ENCODE measurements at regions not wholly inside any gene's neighbourhood (a gene's known extent, or its start where the extent isn't known, plus 50 kb on each side); places are given as distances from the start of the nearest gene placed in this dataset.
"Not testable (repeated sequence)": the region's sequence is repeated elsewhere in the genome, so short reads cannot be mapped to it uniquely, and the experiment has no call there.

DNA sequence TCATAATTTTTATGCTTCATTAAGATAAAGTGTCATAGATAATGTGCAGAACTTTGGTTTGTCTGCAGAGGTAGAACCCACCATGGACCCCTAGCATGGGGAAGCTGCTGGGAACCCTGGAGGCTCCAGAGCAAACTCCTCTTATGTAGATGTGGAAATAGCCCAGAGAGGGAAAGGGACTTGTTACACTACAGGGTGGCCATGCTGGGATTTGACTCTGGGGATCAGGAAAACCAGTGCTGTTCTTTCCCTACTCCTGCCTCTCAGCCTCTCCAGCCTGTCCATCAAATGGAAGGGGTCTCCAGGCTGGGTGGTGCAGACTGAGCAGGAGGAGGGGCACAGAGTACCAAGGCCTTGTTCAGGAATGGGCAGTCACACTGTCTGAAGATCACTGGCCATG, 54.2 kb downstream of the MSX1 start:
- no peak for DNase-seq

DNA sequence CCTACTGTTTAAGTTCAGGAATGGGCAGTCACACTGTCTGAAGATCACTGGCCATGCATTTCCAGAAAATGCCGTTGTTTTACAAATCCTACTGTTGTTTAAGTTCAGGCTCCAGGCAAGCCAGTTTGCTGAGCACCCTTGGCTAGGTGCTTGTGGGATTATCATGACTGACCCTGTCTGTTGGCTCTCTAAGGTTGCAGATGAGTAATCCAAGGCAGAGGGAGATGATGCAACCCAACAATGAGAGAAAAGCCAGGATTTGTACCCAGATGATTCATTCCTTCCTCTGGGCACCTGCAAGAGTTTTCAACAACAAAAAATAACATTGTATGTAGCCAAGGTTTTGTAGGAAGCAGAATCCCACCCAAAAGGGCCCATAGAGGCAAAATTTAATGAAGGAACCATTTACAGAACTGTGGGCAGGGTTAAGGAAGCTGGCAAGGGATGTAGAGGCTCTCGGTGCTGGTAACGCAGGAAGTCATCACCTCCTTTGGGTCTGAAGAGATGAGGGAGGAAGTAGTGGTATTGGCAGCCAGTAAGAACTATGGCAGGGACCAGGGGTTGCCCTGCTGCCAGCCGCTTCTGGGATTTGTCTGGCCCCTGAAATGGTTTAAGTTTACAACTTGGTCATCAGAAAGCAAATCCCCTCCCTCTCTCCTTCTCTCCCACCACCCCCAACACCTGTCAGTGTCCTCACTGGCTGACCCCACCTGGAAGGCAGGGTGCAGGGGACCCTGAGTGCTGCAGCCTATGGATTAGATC, 54.8 kb downstream of the MSX1 start:
- DNase-seq: no peak

DNA sequence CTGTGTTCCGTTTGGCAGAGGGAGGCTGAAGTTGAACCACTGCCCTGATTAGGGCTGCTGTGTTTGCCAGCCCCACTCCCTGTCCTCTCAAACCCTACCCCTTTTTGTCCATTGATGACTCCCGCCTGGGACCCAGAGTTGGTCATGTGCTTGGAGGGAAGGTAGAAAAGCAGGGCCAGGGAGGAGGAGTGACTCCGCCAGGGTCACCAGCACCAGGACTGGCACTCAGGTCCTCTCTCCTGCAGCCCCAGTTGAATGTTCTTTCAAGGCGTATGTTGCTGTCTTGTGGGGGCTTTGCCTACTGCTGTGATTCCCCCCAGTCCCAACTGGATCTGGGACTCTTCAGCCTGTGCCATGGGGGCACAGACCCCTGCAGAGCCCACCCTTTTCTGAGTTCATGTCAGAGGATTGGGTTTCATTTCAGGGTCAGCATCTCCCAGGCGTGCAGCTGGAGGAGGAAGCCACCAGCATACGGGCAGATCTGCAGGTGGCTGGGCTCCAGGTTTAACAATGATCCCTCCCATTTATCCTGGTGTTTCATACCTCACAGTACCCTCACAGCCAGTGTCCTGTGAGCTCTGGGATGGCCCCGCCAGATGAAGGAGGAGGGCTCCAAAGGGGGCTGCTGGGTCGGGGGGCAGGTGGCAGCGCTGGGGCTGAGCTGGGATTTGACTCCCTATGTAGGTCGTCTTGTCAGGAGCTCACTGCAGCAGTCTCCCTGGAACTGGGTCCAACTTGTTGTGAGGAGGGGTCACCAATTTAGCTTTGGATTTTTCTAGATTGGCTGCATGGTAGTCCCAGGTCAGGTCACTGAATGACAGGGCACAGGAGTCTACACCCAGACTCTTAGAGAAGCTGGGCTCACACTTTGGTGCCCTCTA, 55.7 kb downstream of the MSX1 start:
- DNase-seq: no peak

DNA sequence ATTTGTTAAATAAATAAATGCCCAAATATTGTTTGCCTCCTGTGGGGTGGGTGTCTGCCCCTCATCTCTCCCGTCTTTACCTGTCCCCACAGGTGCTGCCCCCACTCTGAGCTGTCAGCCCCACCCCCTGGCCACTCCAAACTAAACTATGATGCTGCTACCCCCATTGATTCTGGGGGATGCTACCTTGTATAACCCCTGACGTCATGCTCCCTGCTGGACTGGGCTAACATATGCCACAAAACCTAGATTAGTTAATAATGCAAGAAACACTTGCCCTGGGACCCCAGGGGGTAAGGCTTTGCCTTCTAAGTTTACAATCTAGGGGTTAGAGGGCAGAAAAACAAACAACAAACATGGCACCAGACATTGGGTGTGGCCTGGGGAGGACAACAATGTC, 58.6 kb downstream of the MSX1 start:
- DNase-seq: no peak

DNA sequence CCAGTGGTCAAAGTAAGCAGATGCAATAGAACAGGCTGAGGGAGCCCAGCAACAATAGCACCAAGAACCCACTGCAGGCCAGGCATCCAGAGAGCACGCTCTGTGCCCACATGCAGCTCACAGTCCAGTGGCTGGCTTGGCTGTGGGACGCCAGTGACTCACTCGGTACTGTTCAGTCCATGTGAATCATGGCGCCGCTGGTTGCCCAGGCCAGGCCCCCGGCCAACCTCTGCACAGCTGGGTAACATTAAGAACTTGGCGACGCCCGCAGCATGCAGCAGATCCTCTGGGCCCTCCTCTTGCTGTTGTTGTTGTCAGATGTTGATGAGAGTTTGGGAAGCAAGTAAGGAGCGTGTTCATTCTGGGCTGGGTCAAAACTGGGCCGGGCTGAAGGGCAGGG, 60.5 kb downstream of the MSX1 start:
- DNase-seq: no peak

DNA sequence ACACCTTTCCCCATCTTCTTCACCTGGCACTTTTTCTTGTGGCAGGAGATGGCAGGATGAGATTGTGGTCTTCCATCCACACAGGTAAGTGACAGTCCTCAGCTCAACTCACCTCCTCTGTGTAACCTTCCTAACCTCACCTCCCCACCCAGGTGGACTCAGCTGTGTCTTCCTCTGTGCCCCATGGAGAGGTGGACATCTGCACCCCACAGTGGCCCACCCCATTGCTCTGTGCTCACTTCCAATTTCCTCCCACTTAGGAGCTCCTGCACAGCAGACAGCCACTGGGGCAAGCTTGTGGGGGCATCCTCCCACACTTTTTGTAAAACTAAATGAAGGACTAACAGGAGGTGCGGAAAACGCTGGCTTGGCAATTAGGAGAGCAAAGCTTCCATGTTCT, 61.6 kb downstream of the MSX1 start:
- DNase-seq: no peak

DNA sequence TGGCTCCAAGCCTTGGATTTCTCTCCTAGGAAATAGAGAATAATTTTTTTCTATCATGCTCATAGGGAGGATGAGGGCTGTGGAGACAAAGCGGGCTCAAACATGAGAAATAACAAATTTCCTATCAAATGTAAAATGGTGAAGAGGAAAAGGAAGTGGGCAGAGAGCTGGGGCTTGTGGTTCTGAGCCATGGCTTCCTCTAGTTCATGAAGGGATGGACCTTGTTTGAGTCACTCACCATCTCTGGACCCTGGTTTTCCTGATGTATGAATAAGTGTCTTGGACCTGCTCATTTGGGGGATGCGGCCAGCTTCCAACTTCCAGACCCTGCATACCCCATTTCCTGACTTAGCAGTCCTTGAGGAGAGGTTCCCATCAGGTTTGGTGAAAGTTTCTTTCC, 63.0 kb downstream of the MSX1 start:
- no peak for DNase-seq

DNA sequence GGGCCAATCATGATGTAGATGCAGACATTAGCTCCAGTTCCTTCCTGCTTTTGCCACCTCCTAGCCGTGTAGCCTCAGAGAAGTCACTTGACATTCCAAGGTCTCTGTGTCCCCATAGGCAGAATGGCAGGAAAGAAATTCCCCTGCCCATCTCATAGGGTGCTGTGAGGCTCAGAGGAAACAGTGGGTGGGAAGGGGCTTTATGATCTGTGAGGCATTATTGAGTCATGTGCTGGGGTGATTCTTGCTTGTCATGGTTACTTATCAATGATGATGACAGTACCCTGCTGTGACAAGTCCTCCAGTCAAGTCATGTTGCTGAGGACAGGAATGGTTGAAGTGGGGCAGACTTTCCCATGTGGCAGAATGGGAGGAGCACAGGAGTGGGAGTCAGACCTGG, 63.7 kb downstream of the MSX1 start:
- DNase-seq: peak; percentile 22 to 63 (median 37)

DNA sequence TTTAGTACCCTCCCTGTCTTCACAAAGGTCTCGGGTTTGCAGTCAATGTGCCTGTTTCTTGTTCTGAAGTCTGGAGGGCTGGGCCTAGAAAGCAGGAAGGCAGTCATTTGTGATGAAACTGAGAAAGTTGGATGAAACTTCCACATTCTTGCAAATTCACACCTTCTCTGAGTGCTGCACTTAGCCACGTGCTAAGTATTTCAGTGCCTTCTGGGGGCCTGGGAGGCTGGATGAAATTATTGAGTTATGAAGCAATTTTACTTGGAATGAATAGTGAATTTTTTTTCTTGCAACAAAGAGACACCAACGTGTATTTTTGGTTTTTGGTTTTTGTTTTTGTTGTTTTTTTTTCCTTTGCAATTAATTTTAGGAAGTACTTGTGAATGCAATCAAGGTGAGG, 71.2 kb downstream of the MSX1 start:
- DNase-seq: no peak

DNA sequence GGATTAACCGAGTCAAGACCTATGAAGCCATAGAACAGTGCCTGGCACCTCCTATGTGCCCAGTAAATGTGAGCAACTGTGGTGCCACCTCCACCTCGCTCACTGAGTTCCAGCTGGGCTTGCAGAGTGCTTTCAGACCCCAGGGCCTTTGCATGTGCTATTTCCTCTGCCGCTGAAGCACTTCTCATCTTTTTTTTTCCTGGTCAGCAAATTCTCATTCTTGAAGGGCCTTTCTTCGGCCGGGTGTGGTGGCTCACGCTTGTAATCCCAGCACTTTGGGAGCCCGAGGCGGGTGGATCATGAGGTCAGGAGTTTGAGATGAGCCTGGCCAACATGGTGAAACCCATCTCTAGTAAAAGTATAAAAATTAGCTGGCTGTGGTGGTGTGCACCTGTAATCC, 76.5 kb downstream of the MSX1 start:
- DNase-seq: no peak

DNA sequence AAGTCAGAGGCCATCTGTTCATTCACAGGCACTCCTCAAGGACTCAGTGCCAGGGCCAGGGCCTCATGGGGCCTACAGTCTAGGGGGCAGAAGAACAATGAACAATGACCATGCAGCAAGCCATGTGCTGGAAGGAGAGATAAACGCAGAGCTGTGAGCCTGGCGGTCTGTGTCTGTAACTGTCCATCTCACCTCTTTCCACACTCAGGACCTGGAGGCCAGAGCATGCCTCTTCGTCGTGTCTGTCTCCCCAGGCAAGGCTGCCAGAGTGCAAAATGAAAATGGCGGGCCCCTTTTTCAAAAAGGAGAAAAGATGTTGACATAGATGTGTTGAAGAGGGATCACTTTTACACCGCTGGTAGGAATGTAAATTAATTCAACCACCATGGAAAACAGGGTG, 78.5 kb downstream of the MSX1 start:
- DNase-seq: no peak

DNA sequence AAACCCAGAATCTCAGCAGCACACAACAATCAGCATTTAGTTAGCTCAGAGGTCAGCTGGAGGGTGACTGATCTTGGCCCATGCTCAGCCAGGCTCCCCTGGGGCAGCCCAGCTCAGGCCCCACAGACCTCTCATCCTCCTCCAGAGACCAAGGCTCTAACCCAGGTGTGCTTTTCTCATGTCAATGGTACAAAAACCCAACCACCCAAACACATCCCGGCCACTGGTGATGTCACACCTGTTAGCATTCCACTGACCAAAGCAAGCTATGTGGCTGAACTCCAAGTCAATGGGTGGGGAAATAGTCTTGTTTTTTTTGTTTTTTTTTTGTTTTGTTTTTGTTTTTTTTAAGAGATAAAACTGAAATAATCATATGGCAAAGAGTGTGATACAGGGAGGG, 77.5 kb downstream of the CYTL1 start:
- DNase-seq: no peak

DNA sequence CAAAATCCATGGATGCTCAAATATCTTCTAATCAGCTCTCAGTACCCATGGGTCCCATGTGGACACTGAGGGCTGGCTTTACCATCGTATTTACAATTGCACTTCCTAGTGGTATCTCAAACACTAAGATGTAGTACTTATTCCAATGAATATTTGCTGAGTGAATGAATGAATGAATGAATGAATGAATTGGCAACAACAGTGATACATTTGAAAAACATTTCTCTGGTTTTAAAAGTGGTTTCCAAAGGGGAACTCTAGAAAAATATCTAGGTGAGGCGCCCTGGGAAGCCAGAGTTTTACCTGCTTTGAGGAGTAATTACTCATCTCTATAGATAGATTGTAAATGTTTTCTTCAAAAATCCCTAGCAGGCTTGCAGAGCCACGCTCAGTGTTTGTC, 76.6 kb downstream of the CYTL1 start:
- DNase-seq: no peak

DNA sequence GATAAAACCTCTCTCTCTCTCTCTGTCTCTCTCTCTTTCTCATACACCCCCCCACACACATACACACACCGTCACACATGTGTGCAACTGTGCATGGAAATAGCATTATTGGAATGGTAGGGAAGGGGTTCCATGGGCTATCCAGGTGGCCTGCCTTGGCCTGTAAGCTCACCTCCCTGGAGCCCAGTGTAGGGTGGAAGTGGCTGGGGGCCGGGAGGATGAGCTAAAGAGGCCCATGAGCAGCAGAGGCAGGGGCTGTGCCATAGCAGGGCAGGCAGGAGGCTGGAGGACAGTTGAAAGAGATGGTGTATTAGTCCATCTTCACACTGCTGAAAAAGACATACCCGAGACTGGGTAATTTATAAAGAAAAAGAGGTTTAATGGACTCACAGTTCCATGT, 74.2 kb downstream of the CYTL1 start:
- DNase-seq: no peak

DNA sequence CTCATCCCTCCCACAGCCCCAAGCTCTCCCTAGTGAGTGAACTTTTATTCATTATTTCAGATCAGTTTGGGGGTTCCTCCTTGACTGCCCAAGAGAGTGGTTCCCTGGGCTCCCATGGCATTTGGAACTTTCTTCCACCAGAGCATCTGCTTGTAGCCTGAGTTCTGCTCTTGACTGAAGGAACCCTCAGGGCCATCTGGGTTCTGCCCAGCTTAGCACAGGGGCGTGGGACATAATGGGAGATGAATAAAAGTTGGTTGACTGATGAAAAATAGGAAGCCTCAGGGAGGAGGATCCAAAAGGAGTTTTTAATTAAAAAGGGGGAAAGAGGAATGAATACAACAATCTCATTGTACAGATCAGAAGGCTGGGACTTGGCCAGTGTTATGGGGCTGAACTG, 73.4 kb downstream of the CYTL1 start:
- no peak for DNase-seq

DNA sequence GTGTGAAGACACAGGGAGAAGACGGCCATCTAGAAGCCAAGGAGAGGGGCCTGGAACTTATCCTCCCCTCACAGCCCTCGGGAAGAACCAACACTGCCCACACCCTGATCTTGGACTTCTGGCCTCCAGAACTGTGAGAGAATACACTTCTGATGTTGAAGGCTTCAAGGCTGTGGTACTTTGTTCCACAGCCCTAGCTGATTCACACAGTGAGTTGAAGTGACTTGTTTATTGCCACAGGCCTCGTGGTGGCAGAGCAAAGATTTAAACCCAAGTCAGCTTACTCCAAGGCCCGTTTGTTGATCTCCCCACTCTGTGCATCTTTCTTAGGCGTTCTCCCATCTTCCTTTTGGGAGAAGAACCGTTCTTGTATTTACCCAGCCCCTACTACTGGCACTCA, 72.8 kb downstream of the CYTL1 start:
- DNase-seq: no peak

DNA sequence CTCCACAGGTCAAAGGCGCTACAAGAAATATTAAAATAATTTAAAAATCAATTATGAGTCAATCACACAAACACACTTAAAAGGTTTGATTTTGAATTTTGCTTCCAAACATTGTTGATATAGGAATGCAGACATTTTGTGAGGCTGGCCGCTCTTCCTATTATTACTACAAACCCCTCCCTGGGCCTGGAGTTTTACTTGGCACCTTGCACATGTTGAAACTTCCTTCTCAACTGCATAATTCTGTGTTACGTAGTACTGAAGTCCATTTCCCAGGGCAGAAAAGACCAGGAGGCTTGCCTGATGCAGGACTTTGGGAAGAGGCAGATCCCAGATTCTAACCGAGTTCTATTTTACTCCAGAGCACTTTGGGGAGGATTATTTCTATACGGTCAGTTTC, 71.5 kb downstream of the CYTL1 start:
- DNase-seq: no peak

DNA sequence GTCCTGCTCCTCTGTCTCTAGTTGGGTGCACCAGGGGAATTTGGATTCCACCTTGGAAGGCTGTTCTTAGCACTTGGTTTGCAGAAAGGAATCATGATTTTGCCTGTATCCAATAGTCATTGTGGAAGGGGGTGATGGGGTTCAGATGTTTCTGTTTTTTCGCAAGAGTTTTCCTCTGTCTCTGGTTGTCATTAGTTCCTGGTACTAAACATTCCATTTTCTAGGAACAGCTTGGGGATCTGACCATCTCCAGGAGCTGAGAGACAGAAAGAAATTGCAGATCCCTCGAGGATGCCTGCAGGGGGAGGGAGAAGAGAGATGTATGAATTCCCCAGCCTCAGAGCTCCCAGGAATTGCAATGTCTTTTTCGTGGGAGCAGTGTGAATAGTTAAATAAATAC, 70.9 kb downstream of the CYTL1 start:
- DNase-seq: no peak

DNA sequence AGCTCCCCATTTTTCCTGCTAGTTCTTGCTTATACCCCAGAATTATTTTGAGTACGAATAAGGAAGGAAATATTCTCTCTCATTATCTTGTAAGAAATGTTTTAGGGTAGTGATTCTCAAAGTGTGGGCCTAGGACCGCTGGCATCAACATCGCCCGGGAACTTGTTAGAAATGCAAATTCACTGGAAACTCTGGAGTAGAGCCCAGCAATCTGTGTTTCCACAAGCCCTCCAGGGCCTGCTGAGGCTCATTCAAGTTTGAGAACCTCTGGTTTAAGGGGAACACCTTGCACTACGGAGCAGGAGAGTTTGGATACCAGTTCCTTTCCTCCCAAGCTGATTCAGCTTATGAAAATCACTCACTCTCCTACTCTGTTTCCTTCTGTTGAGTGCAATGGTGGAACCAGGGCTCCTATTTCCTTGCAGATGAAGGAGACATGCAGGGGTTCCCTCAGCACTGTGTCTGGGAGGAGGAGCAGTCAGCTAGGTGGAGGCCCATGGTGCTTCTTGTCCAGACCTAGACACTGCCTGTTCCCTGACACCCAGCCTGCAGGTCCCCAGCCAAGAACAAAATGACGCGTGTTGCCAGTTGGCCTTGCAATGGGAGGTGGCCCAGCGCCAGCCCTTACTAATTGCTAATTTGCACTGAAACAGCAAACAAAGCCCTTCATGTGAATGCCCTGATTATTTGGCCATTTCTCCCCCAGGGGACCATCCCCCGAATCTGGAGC, 68.5 kb downstream of the CYTL1 start:
- no peak for DNase-seq

DNA sequence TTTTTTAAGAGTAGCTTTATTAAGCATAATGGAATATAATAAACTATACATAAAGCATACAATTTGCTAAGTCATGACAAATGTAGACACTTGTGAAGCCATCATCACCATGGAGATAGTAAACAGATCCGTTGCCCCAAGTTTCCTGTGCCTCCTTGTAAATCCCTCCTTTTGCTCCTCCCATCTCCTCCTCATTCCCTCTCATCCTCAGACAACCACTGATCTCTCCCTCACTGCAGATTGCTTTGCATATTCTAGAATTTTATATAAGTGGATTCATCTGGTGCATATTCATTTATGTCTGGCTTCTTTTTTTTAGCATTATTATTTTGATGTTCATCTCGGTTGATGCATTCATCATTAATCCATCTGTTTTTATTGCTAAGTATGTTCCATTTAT, 67.0 kb downstream of the CYTL1 start:
- no peak for DNase-seq

DNA sequence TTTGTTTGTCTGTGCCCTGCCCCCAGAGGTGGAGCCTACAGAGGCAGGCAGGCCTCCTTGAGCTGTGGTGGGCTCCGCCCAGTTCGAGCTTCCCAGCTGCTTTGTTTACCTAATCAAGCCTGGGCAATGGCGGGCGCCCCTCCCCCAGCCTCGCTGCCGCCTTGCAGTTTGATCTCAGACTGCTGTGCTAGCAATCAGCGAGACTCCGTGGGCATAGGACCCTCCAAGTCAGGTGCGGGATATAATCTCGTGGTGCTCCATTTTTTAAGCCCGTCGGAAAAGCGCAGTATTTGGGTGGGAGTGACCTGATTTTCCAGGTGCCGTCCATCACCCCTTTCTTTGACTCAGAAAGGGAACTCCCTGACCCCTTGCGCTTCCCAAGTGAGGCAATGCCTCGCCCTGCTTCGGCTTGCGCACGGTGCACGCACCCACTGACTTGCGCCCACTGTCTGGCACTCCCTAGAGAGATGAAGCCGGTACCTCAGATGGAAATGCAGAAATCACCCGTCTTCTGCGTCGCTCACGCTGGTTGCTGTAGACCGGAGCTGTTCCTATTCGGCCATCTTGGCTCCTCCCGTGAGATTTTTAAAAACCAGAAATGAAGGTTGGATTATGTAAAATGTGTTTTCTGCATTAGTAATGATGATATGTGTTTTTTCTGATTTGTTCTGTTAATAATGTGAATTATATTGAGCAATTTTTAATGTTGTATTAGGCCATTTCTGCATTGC, 59.7 kb downstream of the CYTL1 start:
- DNase-seq: not testable (repeated sequence)

DNA sequence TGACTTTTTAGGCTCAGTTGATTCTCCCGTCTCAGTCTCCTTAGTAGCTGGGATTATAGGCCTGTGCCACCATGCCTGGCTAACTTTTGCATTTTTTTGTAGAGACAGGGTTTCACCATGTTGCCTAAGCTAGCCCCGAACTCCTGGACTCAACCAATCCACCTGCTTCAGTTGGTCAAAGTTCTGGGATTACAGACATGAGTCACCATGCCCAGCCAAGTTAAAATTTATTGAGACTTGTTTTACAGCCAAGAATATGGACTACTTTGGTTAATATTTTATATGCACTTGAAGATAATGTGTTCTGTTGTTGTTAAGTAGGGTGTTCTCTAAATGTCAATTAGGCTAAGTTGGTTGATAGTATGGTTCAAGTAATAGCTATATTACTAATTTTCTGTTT, 58.7 kb downstream of the CYTL1 start:
- no peak for DNase-seq

DNA sequence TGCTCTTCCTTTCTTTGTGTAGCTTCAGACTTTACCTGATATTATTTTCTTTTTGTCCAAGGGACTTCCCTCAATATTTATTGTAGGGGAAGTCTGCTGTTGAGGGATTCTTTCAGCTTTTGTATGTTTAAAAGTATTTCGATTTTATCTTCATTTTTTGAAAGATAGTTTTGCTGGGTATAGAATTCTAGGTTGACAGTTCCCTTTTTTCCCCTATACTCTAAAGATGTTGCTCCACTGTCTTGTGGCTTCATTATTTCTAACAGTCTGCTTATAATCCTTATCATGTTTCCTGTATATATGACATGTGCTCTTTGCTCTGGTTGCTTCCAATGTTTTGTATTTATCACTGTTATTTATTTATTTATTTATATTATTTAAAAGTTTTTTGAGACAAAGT, 57.3 kb downstream of the CYTL1 start:
- DNase-seq: no peak
